WERI-Rb-1 (cell line): ENCODE measurements at regions not wholly inside any gene's neighbourhood (a gene's known extent, or its start where the extent isn't known, plus 50 kb on each side); places are given as distances from the start of the nearest gene placed in this dataset.

Experiments
- DNase-seq: peaks from one replicate; pipeline ENCODE4 v3.0.0-alpha.2; 2020
- H3K27ac ChIP-seq: fragments of 250-450 bp; sonication (Bioruptor Pico); 2 replicates; pipeline ENCODE4 v1.5.1; 2020; ENCODE audit warnings: mild to moderate bottlenecking, moderate library complexity
- H3K27me3 ChIP-seq: fragments of 250-450 bp; sonication (Bioruptor Pico); 2 replicates; pipeline ENCODE4 v1.5.1; 2021; ENCODE audit warnings: mild to moderate bottlenecking, low read depth, moderate library complexity; ENCODE audit not compliant: insufficient read depth, severe bottlenecking
- H3K36me3 ChIP-seq: fragments of 250-450 bp; sonication (Bioruptor Pico); 2 replicates; pipeline ENCODE4 v1.5.1; 2020; ENCODE audit warnings: mild to moderate bottlenecking, moderate library complexity
- H3K4me3 ChIP-seq: 2 replicates; pipeline ENCODE4 v1.5.1; 2011; ENCODE audit warnings: low read depth, mild to moderate bottlenecking, control low read depth, low read length
- H3K9me3 ChIP-seq: fragments of 250-450 bp; sonication (Bioruptor Pico); 2 replicates; pipeline ENCODE4 v1.5.1; 2021; ENCODE audit warnings: mild to moderate bottlenecking, moderate library complexity; ENCODE audit not compliant: severe bottlenecking
- TF ChIP-seq, protein P1 (sequence below): IDR thresholded peaks from 2 replicates; pipeline ENCODE4 v1.5.1; 2011; ENCODE audit warnings: low read depth, mild to moderate bottlenecking, control low read depth, inconsistent platforms, low read length

DNA sequence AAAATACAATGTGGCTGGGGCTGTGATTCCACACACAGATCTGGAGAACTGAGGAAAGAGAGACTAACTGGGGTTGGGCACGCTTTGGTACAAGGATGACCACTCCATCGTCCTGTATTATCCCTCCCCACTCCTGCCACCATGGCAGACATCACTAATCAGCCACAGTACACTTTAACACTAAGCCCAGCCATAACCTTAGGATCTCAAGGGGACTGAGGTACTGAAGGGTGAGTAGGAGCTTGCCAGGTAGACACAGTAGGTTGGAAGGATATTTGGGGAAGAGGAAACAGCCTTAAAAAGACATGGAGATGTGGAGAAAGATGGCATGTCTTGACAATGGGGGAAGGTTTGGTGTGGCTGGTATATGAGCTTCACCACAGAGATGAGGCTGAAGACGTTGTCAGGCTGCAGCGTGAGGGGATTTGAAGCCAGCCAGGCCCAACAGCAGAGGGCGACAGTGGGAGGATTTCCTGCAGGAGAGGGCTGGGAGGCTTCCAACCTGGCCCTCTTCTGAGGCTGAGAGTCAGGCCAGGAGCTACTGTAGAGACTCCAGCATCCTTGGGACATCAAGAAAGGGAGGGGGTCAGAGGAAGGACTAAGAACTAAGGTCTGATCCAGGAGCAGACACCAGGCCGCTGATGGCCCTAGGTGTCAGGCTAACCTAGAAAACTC is 58.6 kb upstream of the COL13A1 start:
- Histone ChIP-seq H3K27ac (no peak overlapping the region), H3K36me3 (no peaks in the 10 kb centered on the region), H3K9me3 (peaks cover 3% of the 10 kb centered on the region), H3K4me3 (no peak overlapping the region), H3K27me3 (no peaks in the 10 kb centered on the region)
- TF ChIP-seq, protein P1, sequence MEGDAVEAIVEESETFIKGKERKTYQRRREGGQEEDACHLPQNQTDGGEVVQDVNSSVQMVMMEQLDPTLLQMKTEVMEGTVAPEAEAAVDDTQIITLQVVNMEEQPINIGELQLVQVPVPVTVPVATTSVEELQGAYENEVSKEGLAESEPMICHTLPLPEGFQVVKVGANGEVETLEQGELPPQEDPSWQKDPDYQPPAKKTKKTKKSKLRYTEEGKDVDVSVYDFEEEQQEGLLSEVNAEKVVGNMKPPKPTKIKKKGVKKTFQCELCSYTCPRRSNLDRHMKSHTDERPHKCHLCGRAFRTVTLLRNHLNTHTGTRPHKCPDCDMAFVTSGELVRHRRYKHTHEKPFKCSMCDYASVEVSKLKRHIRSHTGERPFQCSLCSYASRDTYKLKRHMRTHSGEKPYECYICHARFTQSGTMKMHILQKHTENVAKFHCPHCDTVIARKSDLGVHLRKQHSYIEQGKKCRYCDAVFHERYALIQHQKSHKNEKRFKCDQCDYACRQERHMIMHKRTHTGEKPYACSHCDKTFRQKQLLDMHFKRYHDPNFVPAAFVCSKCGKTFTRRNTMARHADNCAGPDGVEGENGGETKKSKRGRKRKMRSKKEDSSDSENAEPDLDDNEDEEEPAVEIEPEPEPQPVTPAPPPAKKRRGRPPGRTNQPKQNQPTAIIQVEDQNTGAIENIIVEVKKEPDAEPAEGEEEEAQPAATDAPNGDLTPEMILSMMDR: peak; percentile 78
- DNase-seq: peak; percentile 67

DNA sequence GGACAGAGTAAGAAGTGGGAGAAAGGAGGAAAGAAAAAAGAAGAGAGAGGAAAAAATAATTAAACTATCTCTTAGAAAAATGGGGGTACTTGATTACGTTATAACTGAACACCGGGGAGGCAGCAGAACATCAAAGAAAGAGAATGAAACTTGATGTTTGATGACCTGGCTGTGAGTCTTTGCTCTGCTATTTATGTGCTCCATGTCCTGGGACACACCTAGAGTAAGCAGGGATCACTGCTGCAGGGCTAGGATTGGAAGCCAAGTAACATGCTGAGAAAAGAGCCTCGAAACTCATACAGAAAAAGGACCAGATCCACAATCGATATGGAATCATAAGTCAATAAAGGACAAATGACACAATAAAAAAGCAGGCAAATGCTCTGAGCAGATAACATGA is 56.7 kb upstream of the COL13A1 start:
- Histone ChIP-seq H3K27me3 (no peaks in the 10 kb centered on the region), H3K36me3 (no peaks in the 10 kb centered on the region), H3K4me3 (no peak overlapping the region), H3K9me3 (peaks cover 3% of the 10 kb centered on the region), H3K27ac (no peak overlapping the region)
- DNase-seq: no peak
- TF ChIP-seq, protein P1: no peak

DNA sequence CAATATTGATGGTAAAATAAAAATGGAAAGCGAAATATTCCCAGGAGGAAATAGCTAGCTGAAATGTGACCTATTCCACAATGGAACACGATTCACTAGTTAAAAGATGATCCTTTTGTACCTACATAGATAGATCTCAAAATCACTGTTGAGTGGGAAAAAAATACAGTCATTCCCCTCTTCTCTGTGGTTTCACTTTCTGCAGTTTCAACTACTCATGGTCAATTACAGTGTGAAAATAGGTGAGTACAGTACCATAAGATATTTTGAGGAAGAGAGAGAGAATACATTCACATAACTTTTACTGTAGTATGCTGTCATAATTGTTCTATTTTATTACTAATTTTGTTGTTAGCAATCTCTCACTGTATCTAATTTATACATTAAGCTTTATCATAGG is 56.0 kb upstream of the COL13A1 start:
- Histone ChIP-seq H3K36me3 (no peaks in the 10 kb centered on the region), H3K9me3 (peaks cover 3% of the 10 kb centered on the region), H3K27me3 (no peaks in the 10 kb centered on the region), H3K27ac (no peak overlapping the region), H3K4me3 (no peak overlapping the region)
- TF ChIP-seq, protein P1: no peak
- DNase-seq: no peak

DNA sequence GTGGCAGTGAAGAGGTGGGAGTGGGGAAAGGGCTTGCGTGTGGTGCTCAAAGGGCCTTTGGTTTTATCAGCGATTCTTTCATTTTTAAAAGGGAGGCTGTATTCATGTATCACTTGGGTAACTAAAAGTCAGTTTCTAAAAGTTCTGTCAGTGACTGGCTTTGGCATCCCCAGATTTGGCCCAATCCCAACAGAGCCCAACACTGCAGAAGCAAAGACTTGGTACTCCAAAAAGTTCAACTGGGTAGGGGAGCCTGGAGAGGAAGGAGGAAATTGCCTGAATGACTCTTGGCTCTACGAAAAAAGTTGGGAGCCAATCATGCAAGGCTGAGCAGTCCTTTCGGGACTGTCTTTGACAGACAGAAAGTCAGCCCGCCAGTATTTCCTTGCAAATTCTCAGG is 54.5 kb upstream of the COL13A1 start:
- no peaks in the 10 kb centered on the region for H3K9me3 ChIP-seq
- TF ChIP-seq, protein P1: no peak
- H3K27ac ChIP-seq: no peak overlapping the region
- H3K27me3 ChIP-seq: no peaks in the 10 kb centered on the region
- H3K36me3 ChIP-seq: no peaks in the 10 kb centered on the region
- no peak overlapping the region for H3K4me3 ChIP-seq
- DNase-seq: no peak

DNA sequence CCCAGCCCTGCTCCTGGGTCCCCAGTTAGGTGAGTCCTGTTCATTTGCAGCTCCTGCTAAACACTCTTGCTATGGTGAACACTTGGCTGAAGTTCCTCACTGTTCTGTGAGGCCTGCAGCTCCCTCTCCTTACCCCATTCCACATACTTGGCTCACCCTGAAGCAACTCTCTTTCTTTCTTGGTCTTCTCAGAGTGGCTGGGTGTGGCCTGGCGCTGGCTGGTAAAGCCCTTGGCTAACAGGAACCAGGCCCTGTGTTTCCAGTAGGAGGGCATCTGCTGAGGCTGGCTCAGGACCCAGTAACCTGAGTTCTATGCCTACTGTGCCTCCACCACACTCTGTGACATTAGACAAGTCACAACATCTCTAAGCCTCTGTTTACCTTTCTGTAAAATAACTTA is 53.1 kb upstream of the COL13A1 start:
- H3K27ac ChIP-seq: no peak overlapping the region
- no peak overlapping the region for H3K4me3 ChIP-seq
- no peaks in the 10 kb centered on the region for H3K27me3 ChIP-seq
- no peaks in the 10 kb centered on the region for H3K36me3 ChIP-seq
- DNase-seq: no peak
- no peaks in the 10 kb centered on the region for H3K9me3 ChIP-seq
- TF ChIP-seq, protein P1: no peak
